ENCODE measurements at regions not wholly inside any gene's neighbourhood (a gene's known extent, or its start where the extent isn't known, plus 50 kb on each side); places are given as distances from the start of the nearest gene placed in this dataset.

- TF ChIP-seq MXI1 (IDR thresholded peaks at IDR 0.05; ENCODE audit: low read depth, low read length) (no peak), USF1 (IDR thresholded peaks at IDR 0.05; ENCODE audit: borderline replicate concordance, low read depth) (no peak), RAD21 (IDR thresholded peaks at IDR 0.05; ENCODE audit: low read length) (no peak), FOSL2 (IDR thresholded peaks at IDR 0.05; ENCODE audit: borderline replicate concordance, low read depth) (no peak), SMC3 (IDR thresholded peaks at IDR 0.05; ENCODE audit: low read depth, low read length) (no peak), ELF1 (IDR thresholded peaks at IDR 0.05) (no peak)
These were observed 287.8 kb downstream of the RPS24 start (continued) for GRCh38 chr10:78321500-78321899.

- POLR2A ChIA-PET = no interaction called here
These were observed 292.7 kb downstream of the RPS24 start for GRCh38 chr10:78326372-78326771.

More at GRCh38 chr10:78326372-78326771, 292.7 kb downstream of the RPS24 start:
- no peaks in the 10 kb centered on the region for H3K27me3 ChIP-seq (ENCODE audit: insufficient read depth)
- no peaks in the 10 kb centered on the region for H3K9me2 ChIP-seq
- no peak overlapping the region for H2AFZ ChIP-seq (ENCODE audit: low read depth)
- H3K9ac ChIP-seq = no peak overlapping the region
- H3K4me3 ChIP-seq (ENCODE audit: low read depth in 2 of 2, low read length in 1 of 2) = no peak overlapping the region
- no peaks in the 10 kb centered on the region for H4K20me1 ChIP-seq (ENCODE audit: insufficient read depth)
- CTCF ChIA-PET = interaction anchor here (1.0 kb wide), 1 partner anchor 66 kb away, joined by 3 read pairs; no protein-coding TSS in a partner anchor
- no peak overlapping the region for H3K4me2 ChIP-seq
- peaks cover 12% of the 10 kb centered on the region for H3K9me3 ChIP-seq
- H3K36me3 ChIP-seq (replicated peaks in 1 of 2; ENCODE audit: control insufficient read depth in 1 of 2, insufficient read depth in 2 of 2, low read length in 1 of 2) = no peaks in the 10 kb centered on the region
- no peaks in the 10 kb centered on the region for H3K79me2 ChIP-seq (ENCODE audit: insufficient read depth)
- DNase-seq = no peak
- H3K4me1 ChIP-seq (ENCODE audit: control insufficient read depth in 1 of 2, insufficient read depth in 2 of 2, low read depth in 1 of 2, low read length in 1 of 2) = peaks cover 0 to 3% of the 10 kb centered on the region in 2 experiments; a peak in 1 of 4 replicates
- 90% methylated on average over 1 of the region's 1 CpG for WGBS (ENCODE audit: low lambda C conversion rate)
- H3F3A ChIP-seq (replicated peaks; ENCODE audit: insufficient read depth) = peaks cover 4% of the 10 kb centered on the region
- no peak overlapping the region for H3K27ac ChIP-seq (ENCODE audit: low read depth in 2 of 2, low read length in 1 of 2)
- TF ChIP-seq REST (IDR thresholded peaks at IDR 0.05; ENCODE audit: low read depth, low read length) (no peak), RXRA (IDR thresholded peaks at IDR 0.05; ENCODE audit: borderline replicate concordance, low read depth) (no peak), TAF1 (IDR thresholded peaks at IDR 0.05; ENCODE audit: borderline replicate concordance, low read depth, low read length) (no peak), USF2 (IDR thresholded peaks at IDR 0.05; ENCODE audit: borderline replicate concordance, low read depth, low read length) (no peak), EP300 (IDR thresholded peaks at IDR 0.05; ENCODE audit: borderline replicate concordance in 1 of 2, low read depth in 1 of 2, low read length in 1 of 2) (no peak), PBX3 (IDR thresholded peaks at IDR 0.05) (no peak), TCF12 (IDR thresholded peaks at IDR 0.05) (no peak), NRF1 (IDR thresholded peaks at IDR 0.05; ENCODE audit: low read depth, low read length) (no peak), RAD21 (IDR thresholded peaks at IDR 0.05; ENCODE audit: low read length) (no peak), POLR2AphosphoS5 (IDR thresholded peaks at IDR 0.05; ENCODE audit: low read depth, low read length) (no peak), FOXM1 (IDR thresholded peaks at IDR 0.05; ENCODE audit: low read depth) (no peak), IRF3 (IDR thresholded peaks at IDR 0.05; ENCODE audit: low read depth, low read length) (no peak), RFX5 (IDR thresholded peaks at IDR 0.05; ENCODE audit: low read length) (no peak), MEF2A (IDR thresholded peaks at IDR 0.05; ENCODE audit: borderline replicate concordance, low read depth) (no peak), FOSL2 (IDR thresholded peaks at IDR 0.05; ENCODE audit: borderline replicate concordance, low read depth) (no peak), MXI1 (IDR thresholded peaks at IDR 0.05; ENCODE audit: low read depth, low read length) (no peak), ZBTB33 (IDR thresholded peaks at IDR 0.05; ENCODE audit: borderline replicate concordance, low read depth) (no peak), ELF1 (IDR thresholded peaks at IDR 0.05) (no peak), SIN3A (IDR thresholded peaks at IDR 0.05; ENCODE audit: borderline replicate concordance, low read depth, low read length) (no peak), USF1 (IDR thresholded peaks at IDR 0.05; ENCODE audit: borderline replicate concordance, low read depth) (no peak)
